ENCODE measurements at regions not wholly inside any gene's neighbourhood (a gene's known extent, or its start where the extent isn't known, plus 50 kb on each side); places are given as distances from the start of the nearest gene placed in this dataset.

GRCh38 chr3:104269771-104270170 lies 1096.9 kb upstream of the ALCAM start:
- no peak for TF ChIP-seq CTCF (IDR thresholded peaks at IDR 0.05; ENCODE audit: poor library complexity)
- TF ChIP-seq EZH2 (IDR thresholded peaks at IDR 0.05; ENCODE audit: borderline replicate concordance): no peak
- TF ChIP-seq EZH2phosphoT487 (IDR thresholded peaks at IDR 0.05; ENCODE audit: low read depth, severe bottlenecking, unreplicated experiment): no peak
